HCT116 (cell line): ENCODE measurements at regions not wholly inside any gene's neighbourhood (a gene's known extent, or its start where the extent isn't known, plus 50 kb on each side); places are given as distances from the start of the nearest gene placed in this dataset.

Experiments
- ATAC-seq: fragments of 200-7000 bp; cut with Tn5 transposase; 2 replicates; pipeline ENCODE4 v1.9.1; 2020; ENCODE audit warnings: mild to moderate bottlenecking, moderate library complexity
- BruUV-seq: library from RNA; stranded (reverse); fragments of 400-500 nt; replicated peaks from 2 replicates; lab custom pipeline; 2021; lab: Mats Ljungman, UMichigan
- CTCF ChIA-PET: fragments of 300-600 bp; sonication (Branson Sonifier 250); formaldehyde crosslinking; loops from one replicate; lab custom pipeline; 2021; ENCODE audit warnings: antibody characterized with exemption; lab: Charles Lee
- POLR2A ChIA-PET: fragments of 300-600, 350-600 bp; sonication (Branson Sonifier 250); formaldehyde crosslinking; loops from one replicate; lab custom pipeline; 2021; ENCODE audit warnings: antibody characterized with exemption; lab: Charles Lee
- RAD21 ChIA-PET, 2 experiments: fragments of 300-600 bp; sonication (Branson Sonifier 250); formaldehyde crosslinking; loops; one replicate each; lab custom pipeline; 2023; ENCODE audit warnings: low total read pairs in 2 of 2; ENCODE audit not compliant: uncharacterized antibody in 2 of 2, unreplicated experiment in 2 of 2, low non-redundant PET in 1 of 2; lab: Charles Lee
- DNase-seq: peaks from one replicate; pipeline ENCODE4 v3.0.0-alpha.2; 2010; ENCODE audit warnings: low read depth, low spot score
- H2AFZ ChIP-seq: fragments of 200-600 bp; shearing (Covaris generic), sonication (generic); 2 replicates; pipeline ENCODE4 v1.6.1; 2017; ENCODE audit warnings: low read depth, mixed run types, mixed read lengths, antibody characterized with exemption, low read length; ENCODE audit not compliant: poor library complexity, severe bottlenecking
- H3K27ac ChIP-seq: 2 replicates; pipeline ENCODE4 v1.5.1; 2012; ENCODE audit warnings: low read depth, low read length
- H3K27me3 ChIP-seq: fragments of 200-600 bp; sonication (generic); 2 replicates; pipeline ENCODE4 v1.6.1; 2016; ENCODE audit warnings: mixed run types, low read length, mixed read lengths; ENCODE audit not compliant: insufficient read depth
- H3K36me3 ChIP-seq, 2 experiments: fragments of 200-500 bp in 1 of 2; fragments of 200-600 bp in 1 of 2; sonication (Bioruptor generic) in 1 of 2; sonication (generic) in 1 of 2; 2 replicates each; pipeline versions ENCODE4 v1.5.1 to v1.6.1; 2014 to 2016; ENCODE audit warnings: low read length in 2 of 2, inconsistent platforms in 1 of 2, mixed read lengths in 1 of 2, mixed run types in 1 of 2; ENCODE audit not compliant: insufficient read depth in 2 of 2, control insufficient read depth in 1 of 2
- H3K4me1 ChIP-seq, 2 experiments: fragments of 200-600 bp in 1 of 2; sonication (generic) in 1 of 2; 2 replicates each; pipeline versions ENCODE4 v1.5.1 to v1.6.1; 2012 to 2017; ENCODE audit warnings: low read length in 2 of 2, inconsistent platforms in 1 of 2, mild to moderate bottlenecking in 1 of 2, mixed read lengths in 1 of 2, mixed run types in 1 of 2, moderate library complexity in 1 of 2; ENCODE audit not compliant: insufficient read depth in 2 of 2, control insufficient read depth in 1 of 2
- H3K4me2 ChIP-seq: fragments of 200-600 bp; sonication (generic); 2 replicates; pipeline ENCODE4 v1.6.1; 2017; ENCODE audit warnings: mixed run types, low read length, mixed read lengths
- H3K4me3 ChIP-seq, 2 experiments: fragments of 200-600 bp in 1 of 2; sonication (generic) in 1 of 2; replicated peaks in 1 of 2; 2 replicates each; pipeline ENCODE4 v1.5.1; 2011 to 2016; ENCODE audit warnings: low read length in 2 of 2, control low read depth in 1 of 2, low read depth in 1 of 2, mild to moderate bottlenecking in 1 of 2, mixed read lengths in 1 of 2, mixed run types in 1 of 2
- H3K79me2 ChIP-seq: fragments of 200-600 bp; sonication (generic); 2 replicates; pipeline ENCODE4 v1.6.1; 2017; ENCODE audit warnings: mild to moderate bottlenecking, mixed run types, low read length, moderate library complexity, mixed read lengths; ENCODE audit not compliant: insufficient read depth
- H3K9ac ChIP-seq: fragments of 200-600 bp; sonication (generic); 2 replicates; pipeline ENCODE4 v1.6.1; 2016; ENCODE audit warnings: low read length, mixed read lengths
- H3K9me2 ChIP-seq: fragments of 200-600 bp; sonication (generic), shearing (Covaris generic); 2 replicates; pipeline ENCODE4 v1.6.1; 2017; ENCODE audit warnings: mixed run types, mild to moderate bottlenecking, moderate library complexity; ENCODE audit not compliant: insufficient read depth
- H3K9me3 ChIP-seq, 2 experiments: fragments of 200-500 bp in 1 of 2; fragments of 200-600 bp in 1 of 2; sonication (Bioruptor generic) in 1 of 2; sonication (generic) in 1 of 2; 2 replicates each; pipeline ENCODE4 v1.6.1; 2014 to 2017; ENCODE audit warnings: low read length in 2 of 2, mixed read lengths in 2 of 2, inconsistent platforms in 1 of 2, low read depth in 1 of 2, mild to moderate bottlenecking in 1 of 2, mixed run types in 1 of 2, moderate library complexity in 1 of 2; ENCODE audit not compliant: control insufficient read depth in 1 of 2, insufficient read depth in 1 of 2
- H4K20me1 ChIP-seq: fragments of 200-600 bp; sonication (generic), shearing (Covaris generic); 2 replicates; pipeline ENCODE4 v1.6.1; 2017; ENCODE audit warnings: mixed run types, mild to moderate bottlenecking, moderate library complexity; ENCODE audit not compliant: insufficient read depth
- CEBPB ChIP-seq: IDR thresholded peaks from 2 replicates; pipeline ENCODE4 v1.6.1; 2012; ENCODE audit warnings: low read depth
- ELF1 ChIP-seq: IDR thresholded peaks from 2 replicates; pipeline ENCODE4 v1.6.1; 2012; ENCODE audit warnings: low read depth, borderline replicate concordance
- EZH2 ChIP-seq: fragments of 200-600 bp; sonication (generic); IDR thresholded peaks from 2 replicates; pipeline ENCODE4 v1.6.1; 2017; ENCODE audit warnings: antibody characterized with exemption, mixed run types
- FOSL1 ChIP-seq: IDR thresholded peaks from 2 replicates; pipeline ENCODE4 v1.6.1; 2012; ENCODE audit warnings: low read depth
- POLR2A ChIP-seq: IDR thresholded peaks from 2 replicates; pipeline ENCODE4 v1.7.0; 2011; ENCODE audit warnings: borderline replicate concordance; ENCODE audit not compliant: insufficient read depth, insufficient read length; ENCODE audit errors: extremely low read depth
- RAD21 ChIP-seq: IDR thresholded peaks from 2 replicates; pipeline ENCODE4 v1.6.1; 2012; ENCODE audit warnings: low read depth, mild to moderate bottlenecking
- SIN3A ChIP-seq: IDR thresholded peaks from 2 replicates; pipeline ENCODE4 v1.6.1; 2012; ENCODE audit warnings: low read depth
- SP1 ChIP-seq: IDR thresholded peaks from 2 replicates; pipeline ENCODE4 v1.6.1; 2012; ENCODE audit warnings: low read depth
- SRF ChIP-seq: IDR thresholded peaks from 2 replicates; pipeline ENCODE4 v1.6.1; 2012; ENCODE audit warnings: low read depth
- TCF7L2 ChIP-seq: IDR thresholded peaks from 2 replicates; pipeline ENCODE4 v1.7.0; 2011; ENCODE audit warnings: borderline replicate concordance, inconsistent platforms; ENCODE audit not compliant: insufficient read depth, insufficient read length; ENCODE audit errors: extremely low read depth
- YY1 ChIP-seq: IDR thresholded peaks from 2 replicates; pipeline ENCODE4 v1.6.1; 2011; ENCODE audit warnings: low read length, low read depth, moderate library complexity, mild to moderate bottlenecking; ENCODE audit not compliant: insufficient replicate concordance; ENCODE audit errors: extremely low read depth
- ZFX ChIP-seq: fragments of 450-650 bp; IDR thresholded peaks from 2 replicates; pipeline ENCODE4 v1.6.1; 2017
- ZNF274 ChIP-seq: fragments of 200-500 bp; sonication (Bioruptor generic); IDR thresholded peaks from 2 replicates; pipeline ENCODE4 v1.6.1; 2014; ENCODE audit warnings: mild to moderate bottlenecking, low read depth, low read length, inconsistent platforms
- intact Hi-C: fragments of 100-400 bp; cut with micrococcal nuclease; formaldehyde crosslinking; loops from 2 replicates; pipeline ENCODE4 v1.10.0; 2022
- TF ChIP-seq, protein P1 (sequence below): IDR thresholded peaks from 2 replicates; pipeline ENCODE4 v1.6.1; 2011; ENCODE audit warnings: mild to moderate bottlenecking, low read length, moderate library complexity; ENCODE audit not compliant: insufficient replicate concordance; ENCODE audit errors: extremely low read depth
- TF ChIP-seq, protein P2 (sequence below): IDR thresholded peaks from 2 replicates; pipeline ENCODE4 v1.6.1; 2012; ENCODE audit warnings: low read depth

DNA sequence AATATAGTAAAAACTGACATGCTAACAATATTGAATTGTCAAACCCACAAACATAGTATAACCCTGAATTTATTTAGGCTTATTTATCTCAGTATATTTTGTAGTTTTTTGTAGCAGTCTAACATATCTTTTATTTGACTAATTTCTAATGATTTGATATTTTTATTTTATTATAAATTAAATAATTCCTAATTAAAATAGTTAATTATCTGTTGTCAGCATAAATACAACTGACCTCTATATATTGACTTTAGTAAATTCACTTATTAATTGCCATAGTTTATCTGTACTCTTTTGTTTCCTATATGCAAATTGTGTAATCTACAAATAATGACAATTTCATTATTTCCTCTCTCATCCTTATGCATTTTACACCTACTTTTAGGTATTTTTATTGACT is 215.1 kb upstream of the KIF2A start:
- intact Hi-C loops, result no loop called here
- Histone ChIP-seq H4K20me1 (no peaks in the 10 kb centered on the region), H3K4me3 (no peak overlapping the region), H3K9me2 (no peaks in the 10 kb centered on the region), H3K27me3 (peaks cover 32% of the 10 kb centered on the region), H3K9ac (no peak overlapping the region)
- ChIA-PET CTCF (no interaction called here), POLR2A (no interaction called here)
- TF ChIP-seq TCF7L2, result no peak
- TF ChIP-seq, all 23 proteins: peak for 0
- no peak overlapping the region for H2AFZ ChIP-seq
- RAD21 ChIA-PET, result no interaction called here
- 0 out of 4 replicates have a peak, but pooled peaks cover 0 to 4% of the 10 kb centered on the region in 2 experiments for H3K4me1 ChIP-seq
- H3K4me2 ChIP-seq, result no peak overlapping the region
- no peak for DNase-seq
- ATAC-seq, result no peak
- H3K9me3 ChIP-seq, result no peaks in the 10 kb centered on the region
- no peaks in the 10 kb centered on the region for H3K79me2 ChIP-seq
- H3K27ac ChIP-seq, result no peak overlapping the region
- no peaks in the 10 kb centered on the region for H3K36me3 ChIP-seq
- BruUV-seq, result no TSS peak

DNA sequence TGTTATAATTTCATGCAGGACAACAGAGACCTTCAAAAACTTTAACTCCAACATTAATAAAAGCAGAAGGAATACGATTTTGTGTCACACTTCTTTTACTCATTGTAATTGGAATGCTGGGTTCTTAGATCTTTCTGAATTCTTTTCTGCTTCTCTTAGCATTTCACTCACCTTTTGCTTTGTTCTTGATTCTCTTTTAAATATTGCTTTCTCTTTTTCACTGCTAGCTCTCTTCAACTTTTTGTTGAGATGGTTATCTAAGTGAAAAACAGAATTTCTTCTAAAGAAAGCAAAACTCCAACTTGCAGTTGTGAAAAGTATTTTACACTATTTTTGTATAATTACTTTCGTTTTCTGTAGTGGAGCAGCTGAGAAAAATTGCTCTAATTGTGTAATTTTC is 212.6 kb upstream of the KIF2A start:
- no peaks in the 10 kb centered on the region for H3K36me3 ChIP-seq
- peaks cover 27% of the 10 kb centered on the region for H3K27me3 ChIP-seq
- intact Hi-C loops, result no loop called here
- RAD21 ChIA-PET, result no interaction called here
- BruUV-seq, result no TSS peak
- no peak overlapping the region for H3K4me3 ChIP-seq
- H4K20me1 ChIP-seq, result no peaks in the 10 kb centered on the region
- no peak for DNase-seq
- no peaks in the 10 kb centered on the region for H3K9me2 ChIP-seq
- ATAC-seq, result no peak
- CTCF ChIA-PET, result interaction anchor here (0.9 kb wide), 1 partner anchor 50 kb away, joined by 3 read pairs; no protein-coding TSS in a partner anchor
- POLR2A ChIA-PET, result no interaction called here
- TF ChIP-seq SIN3A (no peak), RAD21 (no peak), CEBPB (no peak), SP1 (no peak), YY1 (no peak), FOSL1 (no peak), ZFX (no peak), POLR2A (no peak), ELF1 (no peak), SRF (no peak), TCF7L2 (no peak), ZNF274 (no peak), EZH2 (no peak)
- TF ChIP-seq, protein P1, sequence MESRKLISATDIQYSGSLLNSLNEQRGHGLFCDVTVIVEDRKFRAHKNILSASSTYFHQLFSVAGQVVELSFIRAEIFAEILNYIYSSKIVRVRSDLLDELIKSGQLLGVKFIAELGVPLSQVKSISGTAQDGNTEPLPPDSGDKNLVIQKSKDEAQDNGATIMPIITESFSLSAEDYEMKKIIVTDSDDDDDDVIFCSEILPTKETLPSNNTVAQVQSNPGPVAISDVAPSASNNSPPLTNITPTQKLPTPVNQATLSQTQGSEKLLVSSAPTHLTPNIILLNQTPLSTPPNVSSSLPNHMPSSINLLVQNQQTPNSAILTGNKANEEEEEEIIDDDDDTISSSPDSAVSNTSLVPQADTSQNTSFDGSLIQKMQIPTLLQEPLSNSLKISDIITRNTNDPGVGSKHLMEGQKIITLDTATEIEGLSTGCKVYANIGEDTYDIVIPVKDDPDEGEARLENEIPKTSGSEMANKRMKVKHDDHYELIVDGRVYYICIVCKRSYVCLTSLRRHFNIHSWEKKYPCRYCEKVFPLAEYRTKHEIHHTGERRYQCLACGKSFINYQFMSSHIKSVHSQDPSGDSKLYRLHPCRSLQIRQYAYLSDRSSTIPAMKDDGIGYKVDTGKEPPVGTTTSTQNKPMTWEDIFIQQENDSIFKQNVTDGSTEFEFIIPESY, result no peak
- TF ChIP-seq, protein P2, sequence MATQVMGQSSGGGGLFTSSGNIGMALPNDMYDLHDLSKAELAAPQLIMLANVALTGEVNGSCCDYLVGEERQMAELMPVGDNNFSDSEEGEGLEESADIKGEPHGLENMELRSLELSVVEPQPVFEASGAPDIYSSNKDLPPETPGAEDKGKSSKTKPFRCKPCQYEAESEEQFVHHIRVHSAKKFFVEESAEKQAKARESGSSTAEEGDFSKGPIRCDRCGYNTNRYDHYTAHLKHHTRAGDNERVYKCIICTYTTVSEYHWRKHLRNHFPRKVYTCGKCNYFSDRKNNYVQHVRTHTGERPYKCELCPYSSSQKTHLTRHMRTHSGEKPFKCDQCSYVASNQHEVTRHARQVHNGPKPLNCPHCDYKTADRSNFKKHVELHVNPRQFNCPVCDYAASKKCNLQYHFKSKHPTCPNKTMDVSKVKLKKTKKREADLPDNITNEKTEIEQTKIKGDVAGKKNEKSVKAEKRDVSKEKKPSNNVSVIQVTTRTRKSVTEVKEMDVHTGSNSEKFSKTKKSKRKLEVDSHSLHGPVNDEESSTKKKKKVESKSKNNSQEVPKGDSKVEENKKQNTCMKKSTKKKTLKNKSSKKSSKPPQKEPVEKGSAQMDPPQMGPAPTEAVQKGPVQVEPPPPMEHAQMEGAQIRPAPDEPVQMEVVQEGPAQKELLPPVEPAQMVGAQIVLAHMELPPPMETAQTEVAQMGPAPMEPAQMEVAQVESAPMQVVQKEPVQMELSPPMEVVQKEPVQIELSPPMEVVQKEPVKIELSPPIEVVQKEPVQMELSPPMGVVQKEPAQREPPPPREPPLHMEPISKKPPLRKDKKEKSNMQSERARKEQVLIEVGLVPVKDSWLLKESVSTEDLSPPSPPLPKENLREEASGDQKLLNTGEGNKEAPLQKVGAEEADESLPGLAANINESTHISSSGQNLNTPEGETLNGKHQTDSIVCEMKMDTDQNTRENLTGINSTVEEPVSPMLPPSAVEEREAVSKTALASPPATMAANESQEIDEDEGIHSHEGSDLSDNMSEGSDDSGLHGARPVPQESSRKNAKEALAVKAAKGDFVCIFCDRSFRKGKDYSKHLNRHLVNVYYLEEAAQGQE, result no peak
- H3K9me3 ChIP-seq, result no peaks in the 10 kb centered on the region
- H2AFZ ChIP-seq, result peak overlapping the region; percentile 2
- no peak overlapping the region for H3K9ac ChIP-seq
- 0 out of 4 replicates have a peak, but pooled peaks cover 0 to 4% of the 10 kb centered on the region in 2 experiments for H3K4me1 ChIP-seq
- peak overlapping the region; percentile 28 for H3K4me2 ChIP-seq
- H3K79me2 ChIP-seq, result no peaks in the 10 kb centered on the region
- no peak overlapping the region for H3K27ac ChIP-seq
